Hypothalamus (tissue), 51 donors: ENCODE measurements at regions not wholly inside any gene's neighbourhood (a gene's known extent, or its start where the extent isn't known, plus 50 kb on each side); places are given as distances from the start of the nearest gene placed in this dataset.

Experiments
- DNase-seq, 51 donors: peaks; one replicate each; lab custom pipeline; 2025; lab: John Stamatoyannopoulos, UW

GRCh38 chr9:106400170-106400569, 462.8 kb upstream of the ZNF462 start:
- no peak for DNase-seq

- no peak for DNase-seq
Measured at GRCh38 chr9:106400950-106401349, 462.0 kb upstream of the ZNF462 start.

DNA sequence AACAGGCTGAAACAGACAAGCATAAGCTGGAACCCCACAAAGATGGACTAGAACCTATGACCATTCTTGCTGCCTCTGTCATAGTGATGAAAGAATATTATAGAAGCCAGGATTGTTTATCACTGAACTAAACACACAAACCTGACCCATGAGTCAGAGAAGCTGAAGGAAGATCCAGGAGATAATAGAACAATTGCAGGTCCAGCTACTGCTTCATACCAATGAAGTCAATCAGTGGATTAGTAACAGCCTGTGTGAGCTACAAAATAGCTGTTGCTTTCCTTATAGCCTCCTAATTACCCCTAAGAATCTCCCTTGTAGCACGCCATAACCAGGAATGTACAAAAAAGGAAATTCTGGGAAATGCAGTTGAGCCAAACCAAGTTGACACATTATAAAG, 459.9 kb upstream of the ZNF462 start:
- no peak for DNase-seq

DNA sequence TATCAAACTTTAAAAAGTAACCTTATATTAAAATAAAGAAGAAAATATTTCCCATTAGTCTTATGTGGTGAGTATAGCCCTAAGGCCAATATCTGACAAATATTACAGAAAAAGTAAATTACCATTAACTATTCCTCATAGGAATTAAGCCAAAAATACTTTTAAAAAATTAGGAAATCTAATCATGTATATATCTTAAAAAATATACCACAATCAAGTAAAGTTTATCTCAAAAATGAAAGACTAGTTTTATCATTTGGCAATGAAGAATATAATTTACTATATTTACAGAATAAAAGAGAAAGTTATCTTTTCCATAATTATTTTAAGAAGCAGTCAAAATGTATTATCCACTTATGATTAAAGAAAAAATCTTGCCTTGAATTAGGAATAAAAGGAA, 458.8 kb upstream of the ZNF462 start:
- no peak for DNase-seq

DNA sequence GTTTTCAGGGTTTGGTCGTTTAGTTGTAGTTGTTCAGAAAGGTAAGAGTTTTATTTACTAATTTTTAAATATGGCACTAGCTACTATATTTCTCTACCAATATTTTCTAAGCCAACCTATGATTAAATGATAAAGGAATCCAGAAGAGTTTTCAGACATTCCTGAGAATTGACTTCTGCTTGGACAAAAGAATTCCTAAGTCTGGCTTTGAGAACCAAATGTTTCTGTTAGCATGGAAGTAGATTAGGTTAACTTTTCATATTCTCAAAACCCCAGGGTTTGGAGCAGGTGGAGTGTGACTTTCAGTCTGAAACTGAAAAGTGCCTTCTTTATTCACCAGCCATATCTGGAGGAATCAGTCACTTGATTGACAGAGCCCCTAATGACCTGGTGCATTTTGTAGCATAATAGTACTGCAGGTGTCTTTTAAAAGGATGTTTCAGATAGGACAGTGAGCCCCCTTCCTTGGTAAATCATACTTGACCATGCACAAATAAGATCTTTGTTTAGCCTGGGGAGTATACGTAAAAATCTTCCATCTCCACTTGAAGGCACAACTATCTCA, 457.0 kb upstream of the ZNF462 start:
- no peak for DNase-seq

GRCh38 chr9:106414042-106414441, 448.9 kb upstream of the ZNF462 start:
- DNase-seq = no peak

GRCh38 chr9:106417685-106418084, 445.3 kb upstream of the ZNF462 start:
- no peak for DNase-seq

DNA sequence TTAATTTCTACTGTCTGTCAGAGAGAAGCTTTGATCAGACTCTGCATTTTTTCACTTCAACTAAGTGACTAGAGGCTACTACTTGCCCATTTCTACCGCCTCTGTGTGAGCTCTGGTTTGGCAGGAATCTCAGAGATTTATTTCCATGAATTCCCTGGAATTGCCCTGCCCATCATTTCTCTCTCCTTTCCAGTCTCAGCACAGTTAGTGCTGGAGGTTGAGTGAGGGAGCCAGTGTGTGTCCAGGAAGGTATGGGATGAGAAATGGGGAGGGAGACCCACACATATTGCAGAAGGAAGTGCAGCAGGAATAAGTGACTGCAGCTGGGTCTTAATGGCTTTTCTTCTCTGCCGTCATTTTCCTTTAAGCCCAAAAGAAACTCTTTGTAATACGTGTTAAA, 443.1 kb upstream of the ZNF462 start:
- no peak for DNase-seq

DNA sequence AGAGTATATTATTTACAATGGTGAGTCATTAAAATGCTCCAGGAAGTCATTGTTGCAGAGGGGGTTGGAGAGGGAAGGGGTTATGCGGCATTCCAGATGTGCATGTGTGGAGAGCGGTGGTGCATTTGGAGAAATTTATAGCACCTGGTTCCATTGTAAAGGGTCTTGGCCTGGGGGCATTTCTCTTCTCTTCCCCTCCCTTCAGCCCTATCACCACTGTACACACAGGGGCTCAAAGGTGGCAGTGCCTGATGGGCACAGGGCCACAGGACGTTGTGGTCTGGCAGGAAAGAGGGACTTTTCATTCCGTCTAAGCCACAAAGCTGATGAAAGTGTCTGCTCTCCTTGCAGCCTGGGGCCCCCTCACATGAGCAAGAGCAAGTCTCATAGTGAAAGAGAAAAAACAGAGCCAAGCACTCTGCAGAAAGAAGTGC, 442.4 kb upstream of the ZNF462 start:
- no peak for DNase-seq

GRCh38 chr9:106421772-106422171, 441.2 kb upstream of the ZNF462 start:
- no peak for DNase-seq

GRCh38 chr9:106423575-106423974, 439.4 kb upstream of the ZNF462 start:
- no peak for DNase-seq

- no peak for DNase-seq
Measured at GRCh38 chr9:106432631-106433030, 430.3 kb upstream of the ZNF462 start.

- no peak for DNase-seq
Measured at GRCh38 chr9:106438928-106439327, 424.0 kb upstream of the ZNF462 start.

GRCh38 chr9:106441283-106441682, 421.7 kb upstream of the ZNF462 start:
- no peak for DNase-seq

DNA sequence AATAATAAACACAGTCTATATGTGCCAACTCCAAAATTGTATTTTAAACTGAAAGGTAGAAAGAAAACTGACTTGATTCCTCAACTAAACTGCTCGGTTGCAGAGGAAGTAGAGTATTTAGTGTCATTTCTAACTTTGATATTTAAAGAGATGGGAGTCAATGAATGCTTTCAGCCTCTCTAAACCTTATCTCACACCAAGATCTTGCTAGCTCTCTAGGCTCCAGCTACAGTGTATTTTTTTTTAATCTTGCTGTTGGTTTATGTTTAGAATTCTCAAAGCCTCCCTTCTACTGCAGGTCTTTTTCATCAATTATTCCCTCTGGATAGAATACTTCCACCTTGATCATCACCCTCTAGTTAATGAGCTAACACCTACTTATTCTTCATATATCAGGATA, 419.4 kb upstream of the ZNF462 start:
- no peak for DNase-seq

DNA sequence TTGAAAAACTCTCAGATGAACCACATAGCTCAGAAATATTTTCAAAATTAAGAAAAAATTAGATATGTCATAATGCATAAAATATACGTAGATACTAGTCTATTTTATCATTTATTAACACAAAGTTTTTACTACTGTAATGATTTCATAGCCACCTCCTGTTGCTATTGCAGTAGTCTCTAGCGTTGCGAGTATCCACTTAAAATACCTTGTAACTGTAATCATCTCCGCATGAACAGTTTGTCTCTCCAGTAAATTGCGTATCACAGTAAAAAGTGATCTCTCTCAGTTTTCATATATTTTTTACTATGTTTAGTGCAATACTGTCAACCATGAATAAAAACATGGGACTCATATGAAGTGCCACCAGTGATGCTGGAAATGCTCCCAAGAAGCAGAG, 417.9 kb upstream of the ZNF462 start:
- DNase-seq = no peak

DNA sequence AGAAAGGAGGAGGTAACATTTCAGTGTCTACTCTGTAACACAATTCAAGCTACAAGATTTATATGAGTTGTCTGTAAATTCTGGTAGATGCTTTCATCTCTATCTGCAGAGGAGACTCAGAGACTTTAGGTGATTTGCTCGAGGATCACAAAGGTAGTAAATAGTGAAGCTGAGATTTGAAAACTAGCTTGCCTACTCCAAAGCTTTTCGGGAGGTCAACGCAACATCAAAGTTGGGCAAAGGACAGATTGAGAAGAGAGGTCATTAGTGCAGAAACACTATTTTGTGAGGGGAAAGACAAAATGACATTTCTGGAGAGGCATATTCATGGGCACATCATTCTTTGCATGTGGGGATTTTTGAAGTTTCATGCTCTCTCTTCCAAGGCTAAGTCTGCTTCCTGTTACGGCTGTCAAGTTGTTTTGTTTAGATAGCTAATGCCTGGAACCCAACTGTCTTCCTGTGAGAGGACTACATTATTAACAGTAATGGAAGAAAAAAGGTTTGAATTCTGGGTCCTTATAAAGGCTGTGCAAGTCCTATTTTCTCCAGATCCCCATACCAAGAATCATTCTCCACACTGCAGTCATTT, 413.5 kb upstream of the ZNF462 start:
- DNase-seq = no peak

- no peak for DNase-seq
Measured at GRCh38 chr9:106450549-106450948, 412.4 kb upstream of the ZNF462 start.

DNA sequence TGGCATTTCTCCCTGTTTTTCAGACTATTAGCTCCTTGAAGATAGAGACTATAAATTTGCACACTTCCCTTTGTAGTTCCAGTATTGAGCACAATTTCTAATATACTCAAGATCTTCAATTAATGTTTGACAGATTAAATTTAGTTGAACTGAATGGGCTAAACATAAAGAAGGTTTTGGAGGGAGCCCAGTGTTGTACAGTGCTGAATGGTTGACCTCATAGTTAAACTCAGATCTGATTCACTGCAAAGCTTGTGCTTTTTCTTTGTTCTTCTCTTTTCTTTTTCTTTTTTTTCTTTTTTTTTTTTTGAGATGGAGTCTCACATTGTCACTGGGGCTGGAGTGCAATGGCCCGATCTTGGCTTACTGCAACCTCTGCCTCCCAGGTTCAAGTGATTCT, 411.7 kb upstream of the ZNF462 start:
- DNase-seq = no peak

DNA sequence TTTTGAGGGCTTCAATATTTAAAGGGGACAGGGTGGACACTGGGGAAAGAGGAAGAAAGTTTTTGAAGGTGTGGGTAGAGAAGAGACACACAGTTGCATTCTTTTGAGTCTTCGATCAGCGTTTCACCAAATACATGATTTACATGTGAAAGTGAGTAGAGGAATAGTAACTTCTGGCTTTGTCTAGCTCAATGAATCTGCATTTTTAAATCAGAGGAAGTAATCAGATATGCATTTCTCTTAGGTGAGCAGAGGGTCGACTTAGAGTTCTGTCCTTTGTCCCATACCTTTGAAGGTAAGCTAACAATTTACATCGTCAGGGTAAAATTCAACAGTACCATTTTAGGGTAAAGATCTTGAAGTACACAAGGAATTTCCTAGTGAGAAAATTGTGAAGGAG, 406.4 kb upstream of the ZNF462 start:
- DNase-seq = no peak

DNA sequence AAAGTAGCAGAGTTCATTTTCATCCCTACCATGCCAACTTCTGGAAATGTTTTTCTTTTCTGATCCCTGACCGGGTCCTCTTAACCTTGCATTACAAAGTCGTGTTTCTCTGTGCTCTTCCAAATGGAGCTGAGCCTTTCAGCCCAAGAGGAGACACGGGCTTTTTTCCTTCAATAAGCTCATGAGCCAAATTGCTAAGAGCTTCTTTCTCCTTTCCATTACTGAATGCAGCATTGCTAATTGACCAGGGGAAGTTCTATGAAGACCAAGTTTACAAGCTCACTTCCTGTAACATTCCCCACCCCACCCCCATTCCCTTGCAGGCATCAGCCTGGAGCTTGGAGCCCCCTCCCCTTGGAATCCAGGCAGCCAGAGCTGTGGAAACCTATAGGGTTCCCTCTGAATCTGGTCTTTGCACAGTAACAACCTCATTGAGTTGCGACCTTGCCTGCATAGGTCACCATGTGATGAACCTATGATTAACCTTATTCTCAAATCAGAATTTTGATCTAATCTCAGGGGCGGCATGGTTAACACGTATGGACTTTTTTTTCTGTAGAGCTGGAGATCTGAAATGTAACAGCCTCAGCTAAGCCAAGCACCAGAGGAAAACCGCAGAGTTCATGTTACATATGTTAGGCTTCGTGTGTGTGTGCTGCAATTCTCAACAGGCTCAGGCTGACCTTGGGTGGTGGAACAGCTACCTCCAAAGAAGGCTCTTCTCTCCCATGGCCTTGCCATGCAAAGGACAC, 395.7 kb upstream of the ZNF462 start:
- no peak for DNase-seq

- no peak for DNase-seq
Measured at GRCh38 chr9:106467865-106468164, 395.2 kb upstream of the ZNF462 start.

GRCh38 chr9:106468431-106468830, 394.5 kb upstream of the ZNF462 start:
- no peak for DNase-seq
